Transverse colon (tissue), 4 donors: ENCODE measurements at regions not wholly inside any gene's neighbourhood (a gene's known extent, or its start where the extent isn't known, plus 50 kb on each side); places are given as distances from the start of the nearest gene placed in this dataset.
"Not testable (repeated sequence)": the region's sequence is repeated elsewhere in the genome, so short reads cannot be mapped to it uniquely, and the experiment has no call there.

Experiments
- CTCF ChIP-seq, 5 experiments: fragments of 200-600 bp in 3 of 5; fragments of 450-650 bp in 2 of 5; sonication (generic) in 3 of 5; IDR thresholded peaks; 1 replicate in 2 of 5; 2 replicates in 3 of 5; pipeline ENCODE4 v1.5.1; 2016 to 2017; ENCODE audit warnings: antibody characterized with exemption in 5 of 5, inconsistent platforms in 3 of 5, mild to moderate bottlenecking in 2 of 5, moderate library complexity in 1 of 5
- POLR2A ChIP-seq: fragments of 450-650 bp; IDR thresholded peaks from one replicate; pipeline ENCODE4 v1.6.1; 2016; ENCODE audit warnings: antibody characterized with exemption, mild to moderate bottlenecking, moderate library complexity
- POLR2AphosphoS5 ChIP-seq, 3 donors: sonication (generic); formaldehyde crosslinking; IDR thresholded peaks; one replicate each; pipeline ENCODE4 v1.6.1; 2016; ENCODE audit warnings: antibody characterized with exemption in 3 of 3

DNA sequence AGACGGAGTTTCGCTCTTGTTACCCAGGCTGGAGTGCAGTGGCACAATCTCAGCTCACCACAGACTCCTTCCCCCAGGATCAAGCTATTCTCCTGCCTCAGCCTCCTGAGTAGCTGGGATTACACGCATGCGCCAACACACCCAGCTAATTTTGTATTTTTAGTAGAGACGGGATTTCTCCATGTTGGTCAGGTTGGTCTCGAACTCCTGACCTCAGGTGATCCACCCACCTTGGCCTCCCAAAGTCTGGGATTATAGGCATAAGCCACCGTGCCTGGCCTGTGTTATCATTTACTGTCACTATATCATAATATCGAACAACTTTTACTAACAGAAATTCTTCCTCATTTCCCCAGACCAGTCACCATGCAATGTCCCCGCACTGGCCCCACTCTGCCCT, 104.0 kb upstream of the DLG1 start:
- not testable (repeated sequence) for TF ChIP-seq POLR2AphosphoS5 (IDR thresholded peaks at IDR 0.05); CTCF (IDR thresholded peaks at IDR 0.05); POLR2A
